HG02798 (cell line): ENCODE measurements at regions not wholly inside any gene's neighbourhood (a gene's known extent, or its start where the extent isn't known, plus 50 kb on each side); places are given as distances from the start of the nearest gene placed in this dataset.

Source experiments
- ATAC-seq: cut with Tn5 transposase; IDR thresholded peaks from one replicate; pipeline ENCODE4 v1.9.1; 2021; ENCODE audit warnings: mild to moderate bottlenecking; ENCODE audit not compliant: unreplicated experiment, poor library complexity

GRCh38 chr13:106695139-106695538 is 127.2 kb upstream of the ARGLU1 start:
- no peak for ATAC-seq

DNA sequence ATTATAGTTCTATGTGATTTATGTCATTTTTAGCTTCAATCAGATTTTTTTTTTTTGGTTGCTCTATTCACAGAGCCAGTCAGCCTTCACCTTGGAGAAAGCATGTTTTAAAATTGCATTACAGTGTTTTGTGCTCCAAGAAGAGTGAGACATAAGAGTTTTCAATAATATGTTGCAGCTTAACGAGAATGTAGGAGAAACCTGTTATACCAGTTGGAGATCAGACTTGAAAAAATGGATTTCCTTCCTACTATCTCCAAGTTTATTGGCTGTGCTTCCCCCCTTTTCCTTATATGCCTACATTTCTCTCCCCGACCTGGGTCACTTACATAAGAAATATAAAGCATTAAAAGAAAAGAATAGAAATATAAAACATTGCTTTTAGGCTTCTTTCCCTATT is 123.9 kb upstream of the ARGLU1 start:
- ATAC-seq: no peak

DNA sequence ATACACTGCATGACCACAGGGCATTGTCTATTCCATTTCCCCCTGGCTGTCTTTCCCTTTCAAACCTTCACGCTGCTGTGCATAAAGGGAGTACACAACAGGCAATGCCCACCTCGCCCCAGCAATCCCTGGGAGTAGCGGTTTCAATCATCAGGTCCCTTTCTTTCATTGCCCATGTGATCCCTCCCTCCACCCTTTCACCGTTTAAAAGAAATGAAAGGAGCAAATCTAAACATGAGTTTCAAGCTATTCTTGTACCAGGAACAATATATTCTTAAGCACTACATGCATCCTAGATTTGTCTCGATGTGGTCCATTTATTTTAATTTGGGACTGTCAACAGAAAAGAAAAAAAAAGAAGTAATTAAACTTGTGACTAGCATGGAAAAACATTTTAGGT is 123.4 kb upstream of the ARGLU1 start:
- ATAC-seq: no peak

DNA sequence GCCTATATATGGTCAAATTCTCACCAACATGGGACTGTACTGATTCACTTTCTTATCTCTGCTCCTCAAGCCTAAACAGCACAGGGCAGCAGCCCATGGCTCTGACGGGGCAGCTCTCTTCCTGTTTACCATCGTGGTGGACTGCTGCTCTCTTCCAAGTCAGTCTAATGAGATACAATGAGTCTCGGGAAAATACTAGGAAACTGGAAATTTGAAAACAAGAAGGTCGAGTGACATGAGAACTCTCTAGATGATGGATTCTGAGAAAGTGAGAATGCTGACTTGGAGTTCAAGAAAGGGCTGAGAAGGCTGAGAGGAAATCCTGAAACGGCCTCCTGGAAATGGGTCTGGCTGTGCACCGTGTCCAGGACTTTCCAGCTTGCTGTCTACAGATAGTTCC is 122.8 kb upstream of the ARGLU1 start:
- ATAC-seq: no peak

- no peak for ATAC-seq
These were observed 122.0 kb upstream of the ARGLU1 start for GRCh38 chr13:106689906-106690305.

- ATAC-seq: no peak
These were observed 121.0 kb upstream of the ARGLU1 start for GRCh38 chr13:106688940-106689339.

DNA sequence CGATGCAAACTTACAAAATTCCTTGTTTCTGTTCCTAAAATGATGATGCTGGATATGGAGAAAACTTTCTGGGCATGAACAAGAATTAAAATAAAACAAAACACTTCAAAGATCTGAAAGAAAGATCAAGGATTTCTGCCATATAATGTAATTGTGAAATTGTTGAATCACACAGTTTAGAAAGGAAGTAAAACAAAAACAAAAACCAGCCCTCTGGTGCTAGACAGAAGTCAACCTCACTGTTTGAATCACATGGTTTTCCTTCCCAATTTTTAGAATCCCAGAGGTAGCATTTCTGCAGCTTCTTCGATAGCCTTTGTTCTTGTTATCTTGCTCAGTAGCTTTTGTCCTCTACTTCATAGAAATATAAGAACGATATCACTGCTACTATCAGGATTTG is 118.2 kb upstream of the ARGLU1 start:
- no peak for ATAC-seq

GRCh38 chr13:106685143-106685542 is 117.2 kb upstream of the ARGLU1 start:
- ATAC-seq: no peak

GRCh38 chr13:106683918-106684317 is 116.0 kb upstream of the ARGLU1 start:
- ATAC-seq: no peak

DNA sequence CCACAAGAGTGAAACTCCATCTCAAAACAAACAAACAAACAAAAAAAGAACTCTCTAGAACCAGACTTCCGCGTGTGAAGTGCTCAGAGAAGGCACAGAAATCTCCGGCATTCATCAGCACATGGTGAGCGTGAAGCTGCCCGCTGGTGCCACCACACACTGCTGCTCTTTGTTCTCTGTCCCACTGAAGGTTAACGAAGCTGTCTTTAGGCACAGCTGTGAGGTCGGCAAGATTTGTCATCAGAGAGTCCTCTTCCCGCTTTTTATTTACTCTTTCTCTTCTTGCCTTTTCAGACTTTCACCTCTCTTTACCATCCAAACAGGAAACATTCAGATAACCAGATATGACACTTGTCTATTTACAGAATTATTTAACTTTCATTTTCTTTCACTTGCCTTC is 115.2 kb upstream of the ARGLU1 start:
- ATAC-seq: no peak

DNA sequence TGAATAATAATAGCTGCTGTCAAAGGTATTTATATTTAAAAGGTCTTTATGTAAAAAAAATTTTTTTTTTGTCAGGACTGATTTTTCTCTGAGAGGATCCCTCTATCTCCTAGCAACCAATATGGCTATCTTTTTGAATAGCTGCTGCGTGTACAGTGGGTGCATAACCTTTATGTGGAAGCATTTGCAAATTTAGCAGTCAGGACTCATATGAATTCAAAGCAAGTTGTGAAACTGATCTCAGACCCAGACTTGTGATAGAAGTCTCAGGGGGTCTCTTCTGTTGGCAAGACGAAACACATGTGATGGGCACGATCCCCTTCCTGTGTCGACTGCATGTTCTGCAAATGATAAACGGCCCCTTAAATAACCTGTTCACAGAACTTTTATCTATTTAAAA is 114.1 kb upstream of the ARGLU1 start:
- no peak for ATAC-seq

GRCh38 chr13:106681536-106681935 is 113.6 kb upstream of the ARGLU1 start:
- ATAC-seq: no peak

GRCh38 chr13:106680796-106681472 is 113.0 kb upstream of the ARGLU1 start:
- ATAC-seq: no peak

DNA sequence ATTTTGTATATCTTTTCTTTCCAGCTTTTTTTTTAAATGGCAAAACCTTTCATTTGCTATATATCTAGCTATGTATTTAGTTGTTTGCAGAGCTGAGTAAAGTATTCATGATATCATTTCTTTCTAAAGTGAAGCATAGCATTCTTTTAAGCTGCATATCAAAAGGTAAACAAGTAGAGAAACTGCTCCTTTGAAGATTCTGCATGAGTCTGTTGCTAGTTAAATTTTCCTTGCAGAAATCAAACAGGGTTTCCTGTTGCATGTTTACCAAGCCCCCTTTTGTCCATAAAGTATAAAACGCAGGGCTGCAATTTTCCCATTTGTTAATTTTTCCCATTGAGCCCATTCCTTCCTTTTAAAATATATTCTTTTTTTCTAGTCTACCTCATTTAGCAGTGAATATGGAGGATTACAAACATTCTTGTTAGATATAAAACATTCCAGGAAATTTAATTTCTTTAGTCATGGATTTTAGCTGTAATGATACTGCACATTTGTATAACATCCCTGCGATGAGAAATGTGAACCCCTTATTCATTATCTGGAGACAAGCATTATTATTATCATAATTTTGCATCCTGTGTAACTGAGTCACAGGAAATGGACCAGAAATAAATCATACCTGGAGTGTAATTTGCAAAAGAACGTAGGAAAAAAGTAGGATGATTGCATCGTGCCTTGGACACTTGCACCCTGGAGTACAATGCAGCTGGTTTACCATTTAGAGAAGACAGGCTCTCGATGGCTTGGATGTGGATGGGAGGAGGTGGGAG is 110.9 kb upstream of the ARGLU1 start:
- ATAC-seq: no peak

DNA sequence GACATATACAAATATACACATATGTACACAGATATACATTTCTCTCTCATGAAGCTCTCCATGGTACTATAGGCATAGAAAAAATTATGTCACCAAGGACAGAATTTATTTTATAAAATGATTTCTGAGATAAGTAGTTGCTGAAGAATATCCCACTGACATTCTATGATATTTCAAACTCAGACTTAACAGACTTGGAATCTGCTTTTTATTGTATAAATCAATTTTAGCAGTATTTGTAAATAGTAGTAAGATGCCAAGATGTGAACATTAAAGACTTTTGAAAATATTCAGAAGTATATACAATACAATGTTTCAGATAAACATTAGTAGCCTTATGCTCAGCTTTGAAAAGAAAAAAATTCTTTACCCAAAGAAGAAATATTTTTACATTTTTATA is 107.4 kb upstream of the ARGLU1 start:
- ATAC-seq: no peak

DNA sequence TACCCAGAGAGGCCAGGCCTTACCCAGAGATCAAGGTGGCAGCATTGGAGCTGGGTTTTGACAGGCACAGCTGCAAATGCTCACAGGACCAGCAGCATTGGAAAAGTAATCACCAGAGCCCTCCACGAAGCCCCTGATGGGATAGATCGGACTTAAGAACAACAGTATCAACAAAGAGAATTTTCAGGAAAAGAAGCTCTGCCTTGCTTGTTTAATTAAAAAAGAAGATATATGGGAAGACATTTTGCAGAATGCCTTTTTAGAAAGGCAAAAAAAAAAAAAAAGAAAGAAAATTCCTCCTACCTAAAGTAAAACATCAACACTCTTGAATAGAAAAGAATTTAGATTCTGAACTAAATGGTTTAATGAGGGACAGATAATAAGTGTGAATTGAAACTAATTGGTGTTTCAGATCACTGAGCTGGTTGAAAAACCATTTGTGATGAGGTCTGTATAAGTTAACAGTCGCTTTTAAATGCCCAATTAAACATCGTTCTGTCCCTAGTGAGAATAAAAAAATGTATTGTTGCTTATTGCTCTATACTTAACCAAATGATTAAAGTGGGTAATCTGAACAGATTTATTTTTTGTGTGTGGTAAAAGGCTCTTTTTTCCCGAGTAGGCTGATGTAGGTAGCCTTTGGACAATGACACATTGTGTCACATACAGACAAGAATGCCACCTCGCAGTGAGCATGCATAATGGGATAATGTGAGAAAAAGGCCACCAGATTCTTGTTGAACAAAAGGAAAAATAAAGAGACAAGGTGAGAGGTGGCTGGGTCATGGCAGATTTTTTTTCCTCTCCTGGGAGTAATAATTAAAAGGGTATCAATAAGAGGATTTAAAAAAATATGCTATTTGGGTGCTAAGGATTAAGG is 93.0 kb upstream of the ARGLU1 start:
- ATAC-seq: no peak

- no peak for ATAC-seq
These were observed 89.2 kb upstream of the ARGLU1 start for GRCh38 chr13:106657104-106657503.

DNA sequence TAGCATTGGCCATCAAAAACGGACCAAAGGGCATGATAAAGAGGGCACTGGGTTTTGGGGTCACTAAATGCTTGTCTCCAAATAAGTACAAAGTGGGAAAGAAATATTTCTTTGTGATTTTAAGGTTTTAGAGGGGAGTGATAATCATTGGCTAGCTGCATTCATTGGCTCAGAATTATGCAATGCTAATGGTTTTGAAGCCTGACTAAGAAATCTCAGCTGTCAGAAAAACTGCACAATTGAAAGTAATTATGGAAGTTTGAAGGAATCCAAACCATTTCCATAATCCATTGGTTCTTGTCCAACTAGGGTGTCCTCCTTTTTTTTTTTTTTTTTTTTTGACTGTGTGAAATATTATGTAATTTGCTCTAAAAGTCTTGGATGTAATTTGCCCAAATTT is 88.2 kb upstream of the ARGLU1 start:
- ATAC-seq: no peak

DNA sequence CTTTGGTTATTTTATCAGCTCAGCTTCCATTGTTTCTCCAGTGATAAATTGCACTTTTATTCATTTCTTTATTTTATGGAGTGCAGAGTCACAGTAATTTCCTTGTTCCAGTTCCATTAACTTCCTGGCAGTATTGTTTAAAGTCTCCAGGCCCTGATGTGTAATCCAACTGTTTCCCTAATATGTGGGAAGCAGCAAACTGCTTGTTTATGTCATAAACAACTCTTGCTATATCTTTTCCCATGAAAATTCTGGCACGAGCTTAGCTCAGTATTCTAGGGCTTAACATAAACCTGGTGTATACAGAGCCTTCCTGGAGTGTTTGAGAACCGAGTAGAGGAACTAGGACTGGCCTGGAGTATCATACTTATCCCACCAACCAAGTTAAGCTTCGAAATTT is 83.5 kb upstream of the ARGLU1 start:
- ATAC-seq: no peak

DNA sequence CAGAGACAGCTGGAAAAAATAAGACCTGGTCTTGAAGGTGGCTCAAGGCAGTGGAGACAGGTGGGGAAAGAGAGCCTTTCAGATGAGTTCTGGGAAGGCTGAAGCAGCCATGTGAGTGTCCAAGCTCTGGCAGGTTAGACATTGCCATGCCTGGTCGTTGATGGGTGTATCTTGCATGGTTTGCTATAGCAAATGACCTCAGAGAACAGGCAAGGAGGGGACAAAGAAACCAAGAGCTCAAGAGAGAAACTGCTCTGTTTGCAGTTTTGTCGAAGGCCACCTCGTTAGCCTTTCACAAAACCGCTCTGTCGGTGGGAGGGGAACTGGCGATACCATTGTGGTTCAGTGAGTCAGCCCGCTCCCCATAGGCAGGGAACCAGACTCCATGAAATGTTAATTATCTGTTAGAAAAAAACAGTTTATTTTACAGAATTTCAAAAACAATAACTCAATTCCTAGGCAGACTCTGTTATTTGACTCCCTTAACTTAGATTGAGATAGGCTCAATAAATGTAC is 82.8 kb upstream of the ARGLU1 start:
- ATAC-seq: no peak

DNA sequence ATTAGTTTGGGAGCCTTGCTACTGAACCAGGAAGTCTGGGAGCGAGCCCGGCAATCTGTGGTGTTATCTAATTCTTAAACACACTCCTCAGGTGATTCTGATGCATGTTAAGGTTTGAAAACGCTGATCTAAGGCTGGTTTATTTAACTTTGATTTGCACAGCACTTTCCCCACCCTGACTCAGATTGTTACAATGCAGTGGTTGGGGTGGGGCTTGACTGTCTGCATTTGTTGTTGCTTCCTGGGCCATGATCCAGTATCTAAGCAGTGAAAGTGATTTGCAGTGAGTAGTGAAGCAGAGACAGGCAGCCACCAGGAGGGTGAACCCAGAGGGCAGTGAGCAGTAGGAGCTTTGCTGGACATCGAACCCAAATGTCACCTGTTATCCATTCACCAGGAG is 81.6 kb upstream of the ARGLU1 start:
- no peak for ATAC-seq
